NK-92 treated with Interleukin-12 subunit alpha and Interleukin-12 subunit beta, amount 100 ng/mL, for 24 hours (cell line): ENCODE measurements at regions not wholly inside any gene's neighbourhood (a gene's known extent, or its start where the extent isn't known, plus 50 kb on each side); places are given as distances from the start of the nearest gene placed in this dataset.

ENCODE experiments used
- DNase-seq: peaks from one replicate; lab custom pipeline; 2025; lab: John Stamatoyannopoulos, UW

DNA sequence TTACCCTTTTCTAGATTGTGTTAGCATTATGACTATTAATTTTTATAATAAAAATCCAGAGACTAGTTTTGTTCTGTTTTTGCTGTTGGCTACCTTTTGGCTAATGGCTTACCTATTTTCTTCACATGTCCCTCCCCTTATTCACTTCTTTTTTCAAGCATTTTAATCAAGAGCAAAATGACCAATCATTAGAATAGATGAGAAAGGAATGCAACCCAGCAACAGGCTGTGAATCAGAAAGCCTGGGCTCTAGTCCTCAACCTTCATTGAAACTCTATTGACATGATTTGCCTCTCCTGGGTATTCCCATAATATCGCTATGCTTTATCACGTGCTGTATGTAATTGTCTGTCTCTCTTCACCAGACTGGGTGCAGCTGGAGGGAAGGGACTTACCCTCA is 370.1 kb downstream of the IRS1 start:
- no peak for DNase-seq

DNA sequence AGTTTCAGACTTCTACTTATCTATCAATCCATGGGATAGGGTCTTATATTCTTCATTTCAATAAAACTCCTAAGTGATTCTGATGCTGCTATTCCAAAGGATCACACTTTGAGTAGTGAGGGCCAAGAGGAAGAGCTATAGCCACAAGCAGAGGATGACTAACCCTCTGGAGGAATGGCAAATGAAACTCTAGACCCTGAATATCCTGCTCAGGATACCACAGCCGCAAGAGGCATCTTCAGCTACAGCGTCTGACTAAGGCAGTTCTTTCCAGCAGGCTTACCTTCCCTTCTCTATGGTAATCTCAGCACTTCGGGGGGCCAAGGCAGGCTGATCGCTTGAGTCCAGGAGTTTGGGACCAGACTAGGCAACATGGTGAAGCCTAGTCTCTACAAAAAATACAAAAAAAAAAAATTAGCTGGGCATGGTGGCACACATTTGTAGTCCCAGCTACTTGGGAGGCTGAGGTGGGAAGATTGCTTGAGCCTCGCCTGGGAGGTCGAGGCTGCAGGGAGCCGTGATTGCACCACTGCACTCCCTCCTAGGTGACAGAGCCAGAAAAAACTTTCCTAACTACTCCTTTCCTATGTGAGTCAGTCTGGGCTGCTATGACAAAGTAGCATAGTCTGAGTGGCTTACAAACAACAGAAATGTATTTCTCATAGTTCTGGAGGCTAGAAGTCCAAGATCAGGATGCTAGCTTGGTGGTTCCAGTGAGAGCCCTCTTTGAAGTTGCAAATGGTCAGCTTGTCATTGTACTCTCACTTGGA is 371.9 kb downstream of the IRS1 start:
- no peak for DNase-seq

GRCh38 chr2:226426292-226426736 is 373.3 kb downstream of the IRS1 start:
- no peak for DNase-seq

- no peak for DNase-seq
Measured at GRCh38 chr2:226424971-226425370, 374.6 kb downstream of the IRS1 start.

DNA sequence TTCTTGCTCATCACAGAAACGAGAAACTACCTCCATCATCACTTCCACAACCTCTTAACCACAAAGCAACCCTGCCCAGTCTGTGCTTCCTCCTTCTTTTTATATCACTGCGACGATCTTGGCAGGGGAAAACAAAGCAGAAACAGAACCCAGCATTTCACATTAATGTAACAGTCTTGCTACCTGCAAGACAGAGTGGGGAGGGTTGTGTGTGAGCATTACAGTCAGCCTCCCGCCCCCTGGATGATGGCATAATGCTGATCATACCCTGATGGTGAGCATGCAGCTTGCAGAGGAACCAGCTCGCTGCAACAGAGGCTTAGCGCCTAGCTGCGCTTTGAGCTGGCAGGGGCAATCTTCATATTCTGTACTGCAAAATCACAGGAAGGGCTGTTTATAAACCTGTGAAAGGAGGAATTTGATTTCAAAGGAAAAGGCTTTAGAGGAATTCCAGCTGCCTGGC is 376.1 kb downstream of the IRS1 start:
- DNase-seq = no peak

DNA sequence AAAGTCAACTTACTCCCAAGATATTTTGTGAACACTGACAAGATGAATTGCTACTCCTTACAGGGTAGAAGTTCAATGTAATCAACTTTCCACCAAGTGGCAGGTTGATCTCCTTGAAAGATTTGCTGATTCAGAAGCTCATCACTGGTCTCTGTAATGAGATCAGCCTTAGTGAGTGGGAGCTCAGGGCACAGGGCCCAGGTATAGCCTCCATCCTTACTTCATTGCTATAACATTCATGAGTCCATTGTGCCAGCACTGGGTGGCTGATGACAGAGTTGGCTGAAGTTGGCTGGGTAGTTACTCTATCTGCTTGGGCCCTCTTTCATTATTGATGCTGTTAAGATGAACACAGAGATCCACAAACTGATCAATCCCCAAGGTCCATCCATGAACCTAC is 379.0 kb downstream of the IRS1 start:
- no peak for DNase-seq

GRCh38 chr2:226418521-226418920 is 381.1 kb downstream of the IRS1 start:
- DNase-seq = no peak

DNA sequence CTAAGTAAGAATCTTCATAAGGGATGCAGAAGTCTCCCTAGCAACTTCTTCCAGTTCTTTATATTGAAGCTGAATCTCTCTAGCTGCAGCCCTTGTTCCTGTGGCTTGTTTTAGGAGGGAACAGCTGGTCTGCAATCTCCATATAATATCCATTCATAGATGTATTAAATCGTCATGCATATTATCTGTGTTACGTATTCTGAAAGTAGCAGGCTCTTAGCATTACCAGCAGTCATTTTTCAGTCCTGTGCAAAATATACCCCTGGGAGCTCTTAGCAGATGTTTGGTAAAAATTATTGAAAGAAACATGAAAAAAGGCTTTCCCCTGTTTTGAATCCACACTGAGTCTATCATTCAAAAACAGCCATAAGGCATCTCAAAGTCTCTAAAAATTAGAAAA is 385.3 kb downstream of the IRS1 start:
- no peak for DNase-seq

- DNase-seq = no peak
Measured at GRCh38 chr2:226413498-226414130, 386.0 kb downstream of the IRS1 start.

DNA sequence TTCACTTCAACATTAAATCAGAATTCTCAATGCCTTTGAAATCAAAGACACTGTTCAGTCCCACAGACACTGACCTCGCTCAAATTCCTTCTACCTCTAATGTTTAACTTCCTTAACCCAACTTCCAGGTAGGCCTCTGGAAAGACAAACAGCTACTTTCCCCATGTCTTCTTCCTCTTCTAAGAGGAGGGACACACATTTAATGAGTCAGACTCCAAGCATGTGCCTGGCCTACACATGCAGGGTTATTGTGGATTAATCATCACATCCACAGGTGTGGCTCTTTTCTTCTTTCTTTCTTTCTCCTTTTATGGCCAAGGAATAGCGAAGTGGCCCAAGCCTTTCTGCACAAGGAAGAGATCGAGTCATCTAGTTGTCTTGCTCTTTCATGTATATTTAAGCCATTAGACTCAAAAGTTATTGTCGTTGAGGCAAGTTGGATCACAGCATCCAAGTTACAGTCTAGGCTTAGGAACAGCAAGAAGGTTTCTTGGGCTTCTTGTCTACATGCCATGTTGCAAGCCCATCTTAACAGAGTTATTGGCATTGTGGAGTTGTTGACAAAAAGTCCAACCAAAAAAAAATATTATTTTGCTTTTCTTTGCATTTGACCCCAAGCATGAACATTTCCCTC is 387.8 kb downstream of the IRS1 start:
- no peak for DNase-seq

DNA sequence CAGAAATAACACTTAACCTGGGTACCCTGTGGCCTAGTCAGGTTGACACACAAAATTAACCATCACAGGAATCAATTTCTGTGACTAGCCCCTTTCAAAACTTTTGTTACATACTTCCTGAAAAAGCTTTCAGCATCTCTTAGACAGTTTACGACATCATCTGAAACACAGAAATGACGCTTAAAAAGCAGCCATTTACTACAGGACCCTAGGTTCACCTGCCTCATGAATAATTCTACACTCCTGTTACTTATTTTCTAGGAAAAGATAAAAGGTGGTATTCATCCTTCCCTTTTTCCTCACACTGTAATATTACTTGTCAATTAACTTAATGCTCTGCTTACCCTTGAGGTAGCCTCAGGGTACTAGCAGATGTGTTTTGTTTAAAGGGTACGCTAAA is 388.4 kb downstream of the IRS1 start:
- DNase-seq = no peak

DNA sequence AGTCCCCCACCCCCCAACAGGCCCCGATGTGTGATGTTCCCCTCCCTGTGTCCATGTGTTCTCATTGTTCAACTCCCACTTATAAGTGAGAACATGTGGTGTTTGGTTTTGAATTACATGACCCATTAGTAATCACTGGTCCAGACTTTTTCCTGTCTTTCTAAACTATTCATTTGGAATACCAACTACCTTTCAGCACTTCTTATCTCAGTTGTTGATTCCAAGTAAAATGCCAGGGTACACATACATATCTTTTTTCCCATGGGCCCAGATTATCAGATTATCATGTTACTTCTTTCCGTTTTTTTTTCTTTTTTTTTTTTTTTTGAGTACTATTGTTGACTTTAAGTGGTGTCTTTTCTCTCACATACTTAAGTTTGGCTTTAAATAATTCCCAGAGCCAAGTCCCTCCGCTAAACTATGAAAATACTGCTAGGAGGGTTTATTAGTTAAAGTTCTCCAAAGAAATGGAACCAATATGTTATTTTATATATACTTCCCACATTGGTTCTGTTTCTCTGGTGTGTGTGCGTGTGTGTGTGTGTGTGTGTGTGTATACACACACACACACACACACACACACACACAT is 389.3 kb downstream of the IRS1 start:
- DNase-seq = no peak

DNA sequence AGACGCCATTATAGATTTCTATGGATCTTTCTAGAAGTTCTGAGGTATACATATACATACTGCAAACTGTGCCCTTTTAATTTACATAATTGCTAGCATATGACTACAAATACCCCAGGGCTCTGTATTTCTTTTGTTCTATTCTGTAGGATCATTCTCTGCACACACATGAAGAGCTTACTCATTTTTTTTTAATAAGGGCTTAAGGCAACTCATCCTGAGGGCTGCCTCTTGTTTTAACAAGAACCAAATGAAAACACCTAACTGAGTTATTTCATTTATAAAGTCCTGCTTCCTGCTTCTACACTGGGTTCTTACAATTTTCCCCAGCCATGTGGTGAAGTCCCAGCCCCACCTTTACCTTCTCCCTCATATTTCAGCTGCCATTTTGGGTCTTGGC is 390.5 kb downstream of the IRS1 start:
- DNase-seq = no peak

- no peak for DNase-seq
Measured at GRCh38 chr2:226408141-226408540, 391.5 kb downstream of the IRS1 start.

DNA sequence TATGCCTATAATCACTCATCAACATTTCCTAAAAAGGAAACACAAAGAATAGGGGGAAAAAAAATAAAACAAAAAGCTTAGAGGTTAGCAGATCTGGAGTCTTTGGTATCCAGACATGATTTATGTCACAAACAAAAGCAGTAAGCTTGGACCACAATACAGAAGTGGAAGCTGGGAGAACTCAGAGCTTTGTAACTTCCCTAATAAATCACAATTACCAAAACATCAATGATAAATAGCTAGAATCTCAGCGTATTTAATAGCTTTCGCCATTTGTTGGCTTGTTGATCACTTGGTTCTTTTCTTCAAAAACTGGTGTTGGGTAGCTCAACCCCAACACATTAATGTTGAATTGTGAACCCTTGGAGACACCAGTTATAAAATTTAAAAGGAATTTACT is 392.5 kb downstream of the IRS1 start:
- DNase-seq = no peak

DNA sequence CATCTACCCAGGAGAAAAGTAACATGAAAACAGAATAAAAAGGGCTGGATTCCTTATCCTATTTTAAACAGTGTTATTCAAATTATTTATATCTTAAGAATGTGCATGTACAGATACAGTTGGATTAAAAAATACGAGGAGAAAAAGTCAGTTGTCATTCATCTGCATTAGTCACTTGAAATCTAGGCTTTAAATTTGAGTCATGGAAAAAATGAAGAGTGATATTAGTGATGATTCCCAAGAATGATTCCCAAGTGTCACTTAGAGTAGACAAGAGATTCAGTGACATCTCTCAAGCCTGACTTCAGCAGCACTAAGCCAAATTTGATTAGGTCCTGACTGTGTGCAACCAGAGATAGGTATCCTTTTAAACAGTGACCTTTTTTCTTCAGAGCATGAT is 394.2 kb downstream of the IRS1 start:
- DNase-seq = no peak

- no peak for DNase-seq
Measured at GRCh38 chr2:226403369-226403768, 396.3 kb downstream of the IRS1 start.

- no peak for DNase-seq
Measured at GRCh38 chr2:226399006-226399405, 400.6 kb downstream of the IRS1 start.

DNA sequence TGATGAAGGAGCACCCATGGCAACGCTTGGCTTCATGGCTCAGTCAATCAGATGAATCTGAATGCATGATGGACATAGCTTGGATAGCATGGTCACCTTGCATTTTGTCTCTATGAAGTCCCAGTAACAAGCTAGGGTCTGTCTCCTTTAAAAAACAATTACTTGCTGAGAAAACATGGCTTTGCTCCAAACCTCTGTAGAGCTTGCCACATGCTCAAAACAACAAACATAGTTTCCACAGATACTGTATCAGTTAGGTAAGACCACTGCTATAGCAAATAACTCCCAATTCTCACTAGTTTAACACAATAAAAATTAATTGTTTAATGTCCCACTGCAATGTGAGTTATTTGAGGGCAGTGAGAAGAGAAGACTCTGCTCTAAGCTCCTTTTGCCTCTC is 401.0 kb downstream of the IRS1 start:
- DNase-seq = no peak

GRCh38 chr2:226396541-226396940 is 403.1 kb downstream of the IRS1 start:
- DNase-seq = no peak

- no peak for DNase-seq
Measured at GRCh38 chr2:226387499-226387942, 412.1 kb downstream of the IRS1 start.

GRCh38 chr2:226383461-226383860 is 416.2 kb downstream of the IRS1 start:
- DNase-seq = no peak

- no peak for DNase-seq
Measured at GRCh38 chr2:226380679-226381078, 418.9 kb downstream of the IRS1 start.
